CD4-positive, alpha-beta T cell treated with Interleukin-2 at 100 ng/mL for 4 hours (primary cell): ENCODE measurements at regions not wholly inside any gene's neighbourhood (a gene's known extent, or its start where the extent isn't known, plus 50 kb on each side); places are given as distances from the start of the nearest gene placed in this dataset.
"Not testable (repeated sequence)": the region's sequence is repeated elsewhere in the genome, so short reads cannot be mapped to it uniquely, and the experiment has no call there.

Experiments used
- DNase-seq: peaks from one replicate; pipeline ENCODE4 v3.0.0-alpha.2; 2020; ENCODE audit warnings: low spot score

- no peak for DNase-seq
Measured at GRCh38 chr10:8790390-8790789, 735.9 kb downstream of the GATA3 start.

- DNase-seq: no peak
Measured at GRCh38 chr10:8794860-8795259, 740.4 kb downstream of the GATA3 start.

GRCh38 chr10:8800426-8800825 is 745.9 kb downstream of the GATA3 start:
- DNase-seq: no peak

GRCh38 chr10:8803992-8804391 is 749.5 kb downstream of the GATA3 start:
- no peak for DNase-seq

GRCh38 chr10:8810677-8811076 is 756.2 kb downstream of the GATA3 start:
- no peak for DNase-seq

- DNase-seq: no peak
Measured at GRCh38 chr10:8811201-8811600, 756.7 kb downstream of the GATA3 start.

GRCh38 chr10:8815969-8816368 is 761.5 kb downstream of the GATA3 start:
- no peak for DNase-seq

GRCh38 chr10:8817299-8817698 is 762.8 kb downstream of the GATA3 start:
- DNase-seq: no peak

GRCh38 chr10:8825611-8826010 is 771.1 kb downstream of the GATA3 start:
- DNase-seq: no peak

- no peak for DNase-seq
Measured at GRCh38 chr10:8829592-8829991, 775.1 kb downstream of the GATA3 start.

GRCh38 chr10:8830048-8830447 is 775.6 kb downstream of the GATA3 start:
- DNase-seq: no peak

- no peak for DNase-seq
Measured at GRCh38 chr10:8830876-8831275, 776.4 kb downstream of the GATA3 start.

- DNase-seq: no peak
Measured at GRCh38 chr10:8835453-8836167, 781.1 kb downstream of the GATA3 start.

GRCh38 chr10:8840356-8840755 is 785.9 kb downstream of the GATA3 start:
- DNase-seq: no peak

- DNase-seq: no peak
Measured at GRCh38 chr10:8844141-8844540, 789.7 kb downstream of the GATA3 start.

GRCh38 chr10:8852546-8852945 is 798.1 kb downstream of the GATA3 start:
- no peak for DNase-seq

- no peak for DNase-seq
Measured at GRCh38 chr10:8853048-8853447, 798.6 kb downstream of the GATA3 start.

GRCh38 chr10:8868924-8869323 is 814.4 kb downstream of the GATA3 start:
- DNase-seq: not testable (repeated sequence)

GRCh38 chr10:8873310-8873709 is 818.8 kb downstream of the GATA3 start:
- no peak for DNase-seq

GRCh38 chr10:8874268-8874667 is 819.8 kb downstream of the GATA3 start:
- DNase-seq: no peak

GRCh38 chr10:8874972-8875371 is 820.5 kb downstream of the GATA3 start:
- DNase-seq: no peak

GRCh38 chr10:8876171-8876570 is 821.7 kb downstream of the GATA3 start:
- DNase-seq: no peak

- no peak for DNase-seq
Measured at GRCh38 chr10:8889538-8889937, 835.0 kb downstream of the GATA3 start.

- DNase-seq: no peak
Measured at GRCh38 chr10:8893102-8893501, 838.6 kb downstream of the GATA3 start.
